NT2/D1 (cell line): ENCODE measurements at regions not wholly inside any gene's neighbourhood (a gene's known extent, or its start where the extent isn't known, plus 50 kb on each side); places are given as distances from the start of the nearest gene placed in this dataset.

Source experiments
- DNase-seq: peaks from one replicate; pipeline ENCODE4 v3.0.0-alpha.2; 2011; ENCODE audit warnings: low read depth, low spot score
- H3K27me3 ChIP-seq: 2 replicates; pipeline ENCODE4 v1.6.0; 2011; ENCODE audit warnings: mild to moderate bottlenecking; ENCODE audit not compliant: insufficient read length, insufficient read depth
- H3K36me3 ChIP-seq: 2 replicates; pipeline ENCODE4 v1.6.1; 2011; ENCODE audit warnings: mild to moderate bottlenecking, low read length, mixed read lengths; ENCODE audit not compliant: insufficient read depth, insufficient read length
- H3K4me1 ChIP-seq: 2 replicates; pipeline ENCODE4 v1.5.1; 2011; ENCODE audit not compliant: insufficient read depth, insufficient read length
- H3K4me3 ChIP-seq: 2 replicates; pipeline ENCODE4 v1.5.1; 2011; ENCODE audit warnings: low read depth; ENCODE audit not compliant: insufficient read length
- H3K9ac ChIP-seq: 2 replicates; pipeline ENCODE4 v1.6.0; 2011; ENCODE audit warnings: low read depth; ENCODE audit not compliant: insufficient read length
- H3K9me3 ChIP-seq: 2 replicates; pipeline ENCODE4 v1.5.1; 2011; ENCODE audit warnings: mild to moderate bottlenecking, low read length; ENCODE audit not compliant: insufficient read depth
- SUZ12 ChIP-seq: IDR thresholded peaks from 2 replicates; pipeline ENCODE4 v1.6.1; 2011; ENCODE audit not compliant: insufficient read length, insufficient read depth; ENCODE audit errors: extremely low read depth
- YY1 ChIP-seq: IDR thresholded peaks from 2 replicates; pipeline ENCODE4 v1.6.1; 2011; ENCODE audit not compliant: insufficient read length, insufficient read depth
- ZNF274 ChIP-seq: IDR thresholded peaks from 2 replicates; pipeline ENCODE4 v1.6.1; 2011; ENCODE audit warnings: mild to moderate bottlenecking, low read depth, low read length

DNA sequence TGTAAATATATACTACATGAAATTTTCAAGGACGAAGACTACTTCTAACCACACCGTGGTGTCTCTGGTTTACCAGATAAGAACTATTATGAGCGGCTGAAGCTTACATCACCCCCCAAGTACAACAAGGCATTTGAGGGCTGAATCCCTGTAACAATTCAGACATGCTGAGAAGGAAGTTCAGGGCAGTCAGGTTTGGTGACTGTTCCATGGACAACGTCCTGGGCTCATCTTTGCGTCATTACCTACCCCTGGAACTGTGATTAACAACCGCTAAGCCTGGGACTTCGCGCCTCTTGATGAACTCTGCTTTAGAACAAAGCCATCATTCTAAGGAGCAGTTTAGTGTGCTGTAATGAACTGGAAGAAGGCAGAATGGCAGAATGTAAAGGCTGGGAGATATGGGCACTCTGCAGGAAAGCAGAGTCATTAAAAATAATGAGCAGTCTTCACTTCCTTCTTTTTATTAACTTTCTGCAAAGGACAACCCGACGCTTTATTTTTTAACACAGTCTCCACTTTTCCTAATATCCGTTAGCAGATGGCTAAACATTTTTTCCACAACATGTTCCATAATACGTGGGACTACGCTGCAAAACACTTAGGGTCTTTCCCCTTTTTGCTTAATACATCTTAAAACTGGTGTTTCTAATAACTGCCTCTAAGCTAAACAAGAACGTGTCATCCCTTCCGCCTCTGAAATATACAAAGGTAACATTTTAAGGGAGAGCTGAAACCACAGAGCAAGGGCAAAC, 263.2 kb downstream of the ADAMTS20 start:
- DNase-seq = no peak
- Histone ChIP-seq H3K9ac (no peak overlapping the region), H3K4me1 (no peaks in the 10 kb centered on the region), H3K9me3 (no peaks in the 10 kb centered on the region), H3K36me3 (no peaks in the 10 kb centered on the region), H3K27me3 (no peaks in the 10 kb centered on the region), H3K4me3 (no peak overlapping the region)
- TF ChIP-seq SUZ12 = no peak
- TF ChIP-seq YY1 = no peak
- no peak for TF ChIP-seq ZNF274

DNA sequence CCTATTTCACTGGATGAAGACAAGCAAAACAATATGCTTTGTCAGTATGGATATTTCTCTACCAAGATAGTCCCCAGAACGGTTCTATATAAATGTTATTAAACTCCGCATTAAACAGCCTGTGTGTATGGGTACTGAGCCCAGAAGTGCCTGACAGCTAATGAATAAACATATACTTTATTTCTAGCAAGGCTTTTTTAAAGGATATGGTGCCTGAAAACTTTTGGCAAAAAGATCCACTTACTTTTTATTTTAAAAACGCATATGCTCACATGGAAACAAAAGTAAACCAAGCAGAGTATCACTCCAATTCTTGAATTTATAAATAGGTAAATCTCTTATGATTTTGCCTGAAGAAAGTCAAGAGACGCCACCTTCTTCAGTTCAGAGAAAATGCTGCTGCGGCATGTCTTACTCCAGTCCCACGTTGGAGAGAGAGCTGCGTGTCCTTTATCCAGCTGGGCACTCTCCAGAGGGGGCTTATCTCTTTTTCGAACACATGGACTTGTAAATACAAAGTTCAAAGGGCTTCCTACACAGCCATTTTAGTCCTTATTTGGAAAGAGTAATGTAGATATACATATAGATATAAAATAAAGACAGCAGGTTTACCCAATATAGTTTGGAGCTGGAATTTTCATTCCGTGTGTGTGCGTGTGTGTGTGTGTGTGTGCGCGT, 264.2 kb downstream of the ADAMTS20 start:
- H3K9ac ChIP-seq = no peak overlapping the region
- H3K36me3 ChIP-seq = no peaks in the 10 kb centered on the region
- H3K9me3 ChIP-seq = no peaks in the 10 kb centered on the region
- H3K4me3 ChIP-seq = no peak overlapping the region
- H3K4me1 ChIP-seq = no peaks in the 10 kb centered on the region
- TF ChIP-seq ZNF274 (no peak), SUZ12 (no peak), YY1 (no peak)
- H3K27me3 ChIP-seq = no peaks in the 10 kb centered on the region
- DNase-seq = no peak

DNA sequence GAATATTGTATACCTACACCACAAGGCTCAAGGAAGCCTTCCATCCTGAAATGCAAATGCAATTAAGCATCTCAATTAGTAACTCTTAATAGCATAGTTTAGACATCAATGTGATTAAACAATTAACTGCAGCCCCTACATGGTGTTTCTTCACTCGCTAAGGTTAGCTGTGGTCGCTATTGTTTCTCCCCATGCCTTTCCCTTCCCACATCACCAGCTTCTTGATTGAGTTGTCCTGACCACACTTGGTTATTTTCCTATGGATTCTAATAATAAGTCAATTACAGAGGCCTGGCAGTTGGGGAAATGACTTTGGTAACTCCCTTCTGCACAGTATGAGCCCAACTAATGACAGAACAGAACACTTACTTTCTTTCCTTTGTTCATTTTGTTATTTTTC, 265.0 kb downstream of the ADAMTS20 start:
- H3K4me3 ChIP-seq = no peak overlapping the region
- TF ChIP-seq ZNF274 = no peak
- TF ChIP-seq SUZ12 = no peak
- no peak for TF ChIP-seq YY1
- H3K9me3 ChIP-seq = no peaks in the 10 kb centered on the region
- no peak for DNase-seq
- no peak overlapping the region for H3K9ac ChIP-seq
- no peaks in the 10 kb centered on the region for H3K4me1 ChIP-seq
- H3K27me3 ChIP-seq = no peaks in the 10 kb centered on the region
- H3K36me3 ChIP-seq = no peaks in the 10 kb centered on the region

DNA sequence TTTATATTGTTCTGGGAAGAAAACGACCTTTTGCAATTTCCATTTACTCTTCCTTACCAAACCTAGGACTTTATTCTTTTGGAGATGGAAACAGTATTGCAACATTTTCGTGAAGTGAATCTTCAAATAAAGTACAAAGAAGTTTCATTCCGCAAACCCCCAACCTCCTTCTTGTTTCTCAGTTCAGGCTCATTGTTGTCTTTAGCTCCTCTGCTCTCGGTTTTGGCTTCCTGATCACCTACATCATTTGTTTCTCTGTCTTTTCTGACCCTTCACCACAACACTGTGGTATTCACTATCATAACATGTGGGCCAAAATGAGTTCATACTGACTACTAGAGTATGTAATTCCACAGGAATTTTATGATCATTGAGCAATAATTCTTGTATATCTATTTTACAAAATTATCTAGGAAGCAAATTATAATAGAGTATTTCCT, 266.8 kb downstream of the ADAMTS20 start:
- Histone ChIP-seq H3K27me3 (no peaks in the 10 kb centered on the region), H3K36me3 (no peaks in the 10 kb centered on the region), H3K9ac (no peak overlapping the region), H3K4me3 (no peak overlapping the region), H3K9me3 (no peaks in the 10 kb centered on the region), H3K4me1 (no peaks in the 10 kb centered on the region)
- no peak for TF ChIP-seq SUZ12
- no peak for TF ChIP-seq ZNF274
- TF ChIP-seq YY1 = no peak
- DNase-seq = no peak

DNA sequence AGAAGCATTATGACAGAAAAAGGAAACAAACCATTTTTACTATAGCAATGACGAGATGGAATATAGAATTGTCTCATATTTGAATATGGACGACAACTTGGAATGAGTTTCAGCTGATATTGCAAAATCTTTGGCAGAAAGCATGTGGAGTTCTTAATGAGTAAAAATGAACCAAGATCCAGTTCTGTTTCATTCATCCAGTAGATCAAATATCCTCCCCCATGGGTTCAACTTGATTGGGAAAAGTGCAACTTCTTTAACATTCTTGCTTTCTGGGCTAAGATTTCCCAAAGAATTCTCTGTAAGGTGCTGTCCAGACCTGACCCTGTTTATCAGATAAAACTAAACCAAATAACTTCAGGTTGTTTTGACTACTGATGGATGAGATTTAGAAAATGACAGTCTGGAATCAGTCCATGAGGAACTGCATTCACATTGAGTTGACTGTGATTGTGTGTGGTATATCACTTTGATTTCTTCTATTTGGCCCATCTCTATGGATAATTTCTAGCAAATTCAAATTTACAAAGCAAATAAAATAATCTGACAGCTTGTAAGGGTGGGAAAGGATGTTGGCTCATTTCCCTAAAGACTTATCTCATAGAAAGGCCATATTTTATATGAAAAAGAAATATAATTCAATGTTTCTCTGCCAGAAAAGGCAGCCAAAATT, 267.4 kb downstream of the ADAMTS20 start:
- Histone ChIP-seq H3K9me3 (no peaks in the 10 kb centered on the region), H3K9ac (no peak overlapping the region), H3K4me1 (no peaks in the 10 kb centered on the region), H3K27me3 (no peaks in the 10 kb centered on the region), H3K36me3 (no peaks in the 10 kb centered on the region), H3K4me3 (no peak overlapping the region)
- DNase-seq = no peak
- TF ChIP-seq ZNF274 (no peak), SUZ12 (no peak), YY1 (no peak)

DNA sequence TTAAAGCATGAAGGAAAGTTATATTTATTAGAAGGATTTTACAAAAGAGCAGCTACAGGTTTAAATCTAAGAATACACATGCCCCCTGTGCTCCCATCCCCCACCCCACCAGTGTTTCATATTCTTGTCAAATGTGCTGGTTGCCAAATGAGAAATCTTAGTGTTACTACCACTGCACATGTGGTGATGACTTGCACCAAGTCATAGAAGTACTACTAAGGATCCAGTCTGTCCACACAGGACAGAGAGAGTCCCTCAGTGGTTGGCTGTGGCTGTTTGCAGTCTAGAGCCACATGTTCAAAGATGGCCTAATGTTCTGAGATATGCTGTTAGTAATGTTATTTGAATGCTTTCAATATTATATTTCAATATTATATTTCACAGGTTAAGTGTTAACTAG, 268.8 kb downstream of the ADAMTS20 start:
- TF ChIP-seq SUZ12 (no peak), YY1 (no peak)
- Histone ChIP-seq H3K4me3 (no peak overlapping the region), H3K9ac (no peak overlapping the region), H3K4me1 (no peaks in the 10 kb centered on the region), H3K36me3 (no peaks in the 10 kb centered on the region), H3K9me3 (0 out of 2 replicates have a peak, but pooled peaks cover 2% of the 10 kb centered on the region), H3K27me3 (no peaks in the 10 kb centered on the region)
- DNase-seq = no peak

DNA sequence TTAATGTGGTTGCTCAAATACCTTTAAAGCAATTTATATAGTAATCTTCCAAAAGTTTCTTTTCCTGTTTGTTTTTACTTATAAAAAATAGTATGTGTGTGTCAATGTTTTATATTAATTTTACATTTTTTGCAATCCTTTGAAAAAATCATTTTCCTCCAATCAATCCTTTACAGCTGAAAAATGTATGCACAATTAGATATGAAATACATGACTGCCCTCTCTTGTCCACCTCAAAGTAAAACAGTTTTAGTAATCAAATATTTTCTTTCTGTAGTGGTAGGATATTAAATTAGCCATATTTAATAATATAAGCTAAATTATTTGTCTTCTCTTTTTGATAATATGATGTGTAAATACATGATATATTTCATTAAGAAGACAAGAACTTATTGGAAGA, 269.9 kb downstream of the ADAMTS20 start:
- no peaks in the 10 kb centered on the region for H3K36me3 ChIP-seq
- H3K27me3 ChIP-seq = no peaks in the 10 kb centered on the region
- H3K4me3 ChIP-seq = no peak overlapping the region
- H3K9me3 ChIP-seq = 0 out of 2 replicates have a peak, but pooled peaks cover 4% of the 10 kb centered on the region
- no peaks in the 10 kb centered on the region for H3K4me1 ChIP-seq
- no peak for DNase-seq
- no peak overlapping the region for H3K9ac ChIP-seq
- TF ChIP-seq SUZ12 (no peak), ZNF274 (no peak), YY1 (no peak)
